HG03439 (cell line): ENCODE measurements at regions not wholly inside any gene's neighbourhood (a gene's known extent, or its start where the extent isn't known, plus 50 kb on each side); places are given as distances from the start of the nearest gene placed in this dataset.

Source experiments
- ATAC-seq: cut with Tn5 transposase; IDR thresholded peaks from one replicate; pipeline ENCODE4 v1.9.1; 2021; ENCODE audit warnings: mild to moderate bottlenecking, moderate library complexity; ENCODE audit not compliant: unreplicated experiment

DNA sequence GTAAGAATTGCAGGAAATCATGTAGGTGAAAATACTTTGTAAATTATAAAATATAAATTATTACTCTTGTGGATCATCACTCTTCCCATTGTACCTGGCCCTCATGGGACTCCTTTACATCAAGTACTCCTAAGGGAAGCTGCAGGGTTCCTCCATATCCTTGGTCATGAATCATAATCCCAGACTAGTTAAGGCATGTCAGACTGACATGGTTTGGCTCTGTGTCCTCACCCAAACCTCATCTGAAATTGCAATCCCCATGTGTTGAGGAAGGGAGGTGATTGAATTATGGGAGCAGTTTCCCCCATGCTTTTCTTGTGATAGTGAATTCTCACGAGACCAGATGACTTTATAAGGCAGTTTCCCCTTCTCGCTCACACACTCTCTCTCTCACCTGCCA, 77.1 kb downstream of the CMPK2 start:
- no peak for ATAC-seq

DNA sequence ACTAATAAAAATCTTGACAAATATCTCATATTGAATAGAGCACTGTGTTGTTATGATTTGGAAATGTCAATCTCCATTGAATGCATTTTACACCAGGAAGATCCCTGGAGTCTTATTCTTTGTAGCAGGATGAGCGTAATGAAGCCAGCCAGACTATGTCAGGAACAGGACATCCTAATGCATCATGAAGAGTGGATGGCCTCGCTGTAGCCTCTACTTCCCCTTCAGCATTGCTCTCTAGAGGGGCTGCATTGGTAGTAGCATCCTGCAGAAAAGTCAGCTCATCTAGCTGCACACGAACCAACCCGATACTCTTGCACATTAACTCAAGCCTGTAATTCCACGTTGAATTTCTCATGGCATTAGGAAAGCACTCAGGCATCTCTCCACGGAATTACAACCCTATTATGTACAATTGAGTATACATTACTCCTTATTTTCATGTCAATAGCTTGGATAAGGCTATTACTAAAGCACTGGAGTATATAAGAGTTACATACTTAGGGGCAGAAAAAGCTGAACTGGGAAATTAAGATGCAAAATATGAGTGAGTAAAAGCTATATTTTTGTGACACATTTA, 76.1 kb downstream of the CMPK2 start:
- ATAC-seq: no peak

DNA sequence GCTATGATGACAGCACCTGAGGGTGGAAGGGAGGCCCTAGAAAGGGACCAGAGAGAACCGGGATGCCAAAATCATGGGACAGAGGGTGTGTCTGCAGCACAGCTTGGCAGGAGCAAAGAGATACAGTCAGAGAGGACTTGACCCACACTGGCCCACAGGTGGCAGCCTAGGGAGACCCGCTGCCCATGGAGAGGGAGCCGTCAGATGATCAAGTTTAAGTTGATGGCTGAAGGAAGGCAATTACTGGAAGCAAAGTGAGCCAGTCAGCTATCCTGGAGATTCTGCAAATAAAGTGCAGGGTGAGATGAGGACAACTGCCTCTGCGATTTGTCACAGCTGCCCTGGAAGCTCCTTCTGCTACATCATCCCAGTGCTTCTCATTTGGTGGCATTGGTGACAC, 74.0 kb downstream of the CMPK2 start:
- ATAC-seq: no peak

DNA sequence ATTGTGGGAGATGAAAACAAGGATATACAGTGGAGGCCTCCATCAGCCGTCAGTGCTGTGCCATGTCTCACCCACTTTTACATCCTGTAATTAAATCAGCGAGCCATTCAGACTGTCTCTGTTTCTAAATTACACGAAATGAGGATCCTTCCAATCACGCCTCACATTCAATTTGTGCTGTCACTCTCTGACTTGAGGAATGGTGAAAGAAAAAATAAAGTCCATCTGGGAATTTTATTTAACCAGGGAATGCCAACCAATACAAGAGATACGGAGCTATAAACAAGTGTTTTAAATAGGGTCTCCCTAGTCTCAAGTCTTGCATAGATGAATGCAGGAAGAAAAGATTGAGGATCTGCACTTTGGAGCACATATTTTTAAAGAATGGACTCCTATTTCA, 72.8 kb downstream of the CMPK2 start:
- ATAC-seq: no peak

DNA sequence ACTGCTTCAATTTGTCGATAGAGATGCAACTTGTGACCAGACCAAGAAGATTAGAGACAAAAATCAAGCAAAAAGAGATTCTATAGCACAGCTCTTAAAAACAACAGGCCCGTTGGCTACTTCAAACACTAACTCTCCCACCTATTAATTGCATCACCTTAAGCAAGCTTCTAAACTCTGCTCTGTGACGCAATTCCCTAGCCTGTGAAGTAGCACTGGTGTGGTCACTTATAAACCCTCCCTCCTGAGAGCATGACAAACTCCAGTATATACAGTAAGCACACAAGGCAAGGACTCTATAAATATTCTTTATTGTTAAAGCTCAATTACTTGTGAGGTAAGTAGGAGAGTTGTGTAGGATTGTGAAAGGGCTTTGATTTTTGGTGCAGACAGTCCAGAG, 72.3 kb downstream of the CMPK2 start:
- no peak for ATAC-seq

DNA sequence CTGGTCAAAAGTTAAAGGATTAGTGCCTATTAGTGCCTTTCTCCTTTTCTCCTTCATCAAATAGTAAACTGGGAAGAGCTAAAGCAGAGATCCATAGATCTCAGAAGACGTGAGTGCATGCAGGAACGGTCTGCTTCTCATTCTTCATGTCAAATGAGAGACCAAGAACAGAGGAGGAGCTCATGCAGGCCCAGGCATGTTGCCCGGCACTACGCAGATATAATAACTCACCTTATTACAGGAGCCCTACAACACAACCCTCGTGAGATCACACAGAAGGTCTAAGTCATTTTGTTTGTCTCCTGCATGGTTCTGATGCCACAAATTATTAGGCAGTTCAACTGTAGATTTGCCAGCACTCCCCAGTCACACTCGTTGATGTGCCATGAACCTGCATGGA, 71.8 kb downstream of the CMPK2 start:
- no peak for ATAC-seq

DNA sequence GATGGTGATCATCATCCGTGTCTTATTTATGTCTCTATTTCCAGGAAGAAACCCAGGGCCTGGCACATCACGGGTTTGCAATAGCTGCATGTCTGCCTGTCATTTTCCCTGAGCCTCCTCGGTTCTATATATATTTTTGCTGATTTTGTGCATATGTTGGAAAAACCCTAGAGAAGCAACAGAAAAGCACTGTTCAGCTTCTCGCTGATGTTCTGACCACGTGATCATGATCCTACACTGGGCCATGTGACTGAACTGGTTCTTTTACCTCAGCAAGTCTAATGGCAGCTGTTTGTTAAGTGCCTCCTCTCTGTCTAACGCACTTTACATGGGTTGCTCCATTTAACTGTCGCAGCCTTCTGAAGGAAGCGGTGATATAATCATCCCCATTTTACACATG, 71.3 kb downstream of the CMPK2 start:
- ATAC-seq: no peak
